Ammon's horn (tissue), 1 donor: ENCODE measurements at regions not wholly inside any gene's neighbourhood (a gene's known extent, or its start where the extent isn't known, plus 50 kb on each side); places are given as distances from the start of the nearest gene placed in this dataset.
"Not testable (repeated sequence)": the region's sequence is repeated elsewhere in the genome, so short reads cannot be mapped to it uniquely, and the experiment has no call there.

Experiments
- DNase-seq: peaks from one replicate; pipeline ENCODE4 v3.0.0-alpha.2; 2016; ENCODE audit warnings: low spot score

GRCh38 chr16:88185976-88186888 is 196.5 kb upstream of the ZNF469 start:
- not testable (repeated sequence) for DNase-seq

GRCh38 chr16:88186889-88187870 is 195.6 kb upstream of the ZNF469 start:
- DNase-seq: not testable (repeated sequence)

GRCh38 chr16:88188171-88188895 is 194.4 kb upstream of the ZNF469 start:
- not testable (repeated sequence) for DNase-seq

GRCh38 chr16:88190592-88191095 is 192.1 kb upstream of the ZNF469 start:
- not testable (repeated sequence) for DNase-seq

GRCh38 chr16:88191168-88191567 is 191.6 kb upstream of the ZNF469 start:
- DNase-seq: not testable (repeated sequence)

- DNase-seq: no peak
Measured at GRCh38 chr16:88192601-88193000, 190.2 kb upstream of the ZNF469 start.

- DNase-seq: peak; percentile 83
Measured at GRCh38 chr16:88193706-88194396, 188.9 kb upstream of the ZNF469 start.

GRCh38 chr16:88194397-88195268 is 188.1 kb upstream of the ZNF469 start:
- DNase-seq: peak; percentile 57

- DNase-seq: no peak
Measured at GRCh38 chr16:88195269-88195705, 187.5 kb upstream of the ZNF469 start.

- no peak for DNase-seq
Measured at GRCh38 chr16:88195911-88196465, 186.8 kb upstream of the ZNF469 start.

GRCh38 chr16:88196471-88197400 is 186.0 kb upstream of the ZNF469 start:
- DNase-seq: no peak

- DNase-seq: no peak
Measured at GRCh38 chr16:88197481-88198456, 185.0 kb upstream of the ZNF469 start.

GRCh38 chr16:88198457-88199295 is 184.1 kb upstream of the ZNF469 start:
- not testable (repeated sequence) for DNase-seq

- DNase-seq: not testable (repeated sequence)
Measured at GRCh38 chr16:88199296-88200153, 183.2 kb upstream of the ZNF469 start.
